NCI-H2171 treated with DMSO at 0.1 percent for 48 hours (cell line): ENCODE measurements at regions not wholly inside any gene's neighbourhood (a gene's known extent, or its start where the extent isn't known, plus 50 kb on each side); places are given as distances from the start of the nearest gene placed in this dataset.
"Not testable (repeated sequence)": the region's sequence is repeated elsewhere in the genome, so short reads cannot be mapped to it uniquely, and the experiment has no call there.

Experiments used
- DNase-seq: peaks from one replicate; lab custom pipeline; 2025; lab: John Stamatoyannopoulos, UW

- no peak for DNase-seq
These were observed 884.5 kb upstream of the GJE1 start for GRCh38 chr6:141248021-141248799.

GRCh38 chr6:141244366-141244765 is 888.4 kb upstream of the GJE1 start:
- DNase-seq = peak; percentile 90

GRCh38 chr6:141242957-141243356 is 889.8 kb upstream of the GJE1 start:
- DNase-seq = no peak

GRCh38 chr6:141229296-141229695 is 903.4 kb upstream of the GJE1 start:
- DNase-seq = no peak

- DNase-seq = no peak
These were observed 914.1 kb upstream of the GJE1 start for GRCh38 chr6:141218583-141218982.

GRCh38 chr6:141216726-141217125 is 916.0 kb upstream of the GJE1 start:
- DNase-seq = no peak

- peak; percentile 37 for DNase-seq
These were observed 920.4 kb upstream of the GJE1 start for GRCh38 chr6:141212296-141212695.

- DNase-seq = peak; percentile 47
These were observed 920.9 kb upstream of the GJE1 start for GRCh38 chr6:141211845-141212244.

GRCh38 chr6:141210901-141211300 is 921.8 kb upstream of the GJE1 start:
- DNase-seq = peak; percentile 98

GRCh38 chr6:141209890-141210289 is 922.8 kb upstream of the GJE1 start:
- DNase-seq = no peak

GRCh38 chr6:141208101-141208500 is 924.6 kb upstream of the GJE1 start:
- no peak for DNase-seq

GRCh38 chr6:141203902-141204575 is 928.7 kb upstream of the GJE1 start:
- DNase-seq = no peak

GRCh38 chr6:141202626-141203025 is 930.1 kb upstream of the GJE1 start:
- no peak for DNase-seq

- peak; percentile 3 for DNase-seq
These were observed 933.7 kb upstream of the GJE1 start for GRCh38 chr6:141199074-141199473.

- DNase-seq = no peak
These were observed 937.4 kb upstream of the GJE1 start for GRCh38 chr6:141195251-141195832.

GRCh38 chr6:141183368-141183767 is 949.4 kb upstream of the GJE1 start:
- no peak for DNase-seq

- not testable (repeated sequence) for DNase-seq
These were observed 957.3 kb upstream of the GJE1 start for GRCh38 chr6:141175458-141175857.

GRCh38 chr6:141174932-141175331 is 957.8 kb upstream of the GJE1 start:
- no peak for DNase-seq

- DNase-seq = no peak
These were observed 959.2 kb upstream of the GJE1 start for GRCh38 chr6:141173529-141173928.

- peak; percentile 86 for DNase-seq
These were observed 963.3 kb upstream of the GJE1 start for GRCh38 chr6:141169419-141169818.

GRCh38 chr6:141167945-141168344 is 964.8 kb upstream of the GJE1 start:
- DNase-seq = no peak

GRCh38 chr6:141165002-141165665 is 967.6 kb upstream of the GJE1 start:
- peak; percentile 86 for DNase-seq
